HepG2 (cell line): ENCODE measurements at regions not wholly inside any gene's neighbourhood (a gene's known extent, or its start where the extent isn't known, plus 50 kb on each side); places are given as distances from the start of the nearest gene placed in this dataset.

Experiments used
- ATAC-seq: fragments of 200-7000 bp; cut with Tn5 transposase; 3 replicates; pipeline ENCODE4 v1.9.1; 2020; ENCODE audit warnings: mild to moderate bottlenecking, moderate library complexity
- BruUV-seq: library from RNA; stranded (reverse); fragments of 400-500 nt; replicated peaks from 2 replicates; lab custom pipeline; 2021; lab: Mats Ljungman, UMichigan
- CTCF ChIA-PET: fragments of 300-600 bp; formaldehyde crosslinking; extraction: SDS; loops from one replicate; lab custom pipeline; 2021; ENCODE audit warnings: low total read pairs, inconsistent platforms, low intra/inter-chr PET ratio; lab: Yijun Ruan, JAX
- POLR2A ChIA-PET: fragments of 350-600 bp; sonication (Branson Sonifier 250); formaldehyde crosslinking; loops from one replicate; lab custom pipeline; 2020; ENCODE audit warnings: antibody characterized with exemption, inconsistent platforms; lab: Yijun Ruan, JAX
- DNase-seq: peaks from one replicate; pipeline ENCODE4 v3.0.0-alpha.2; 2015; ENCODE audit warnings: low spot score
- FAIRE-seq: peaks from 3 replicates; lab custom pipeline; 2011; peaks lifted over from hg19 to GRCh38; lab: Jason Lieb, UNC
- H2AFZ ChIP-seq: one replicate; pipeline ENCODE4 v1.6.1; 2011; ENCODE audit warnings: low read length, inconsistent platforms
- H3K27ac ChIP-seq: fragments of 300-600 bp; 3 replicates; pipeline ENCODE4 v1.8.0; 2011; ENCODE audit warnings: mixed run types, mild to moderate bottlenecking, mixed read lengths, low read length, inconsistent platforms; ENCODE audit not compliant: insufficient read depth; ENCODE audit errors: extremely low read length
- H3K27me3 ChIP-seq, 2 experiments: fragments of 200-600 bp in 1 of 2; 2 replicates in 1 of 2; 3 replicates in 1 of 2; pipeline versions ENCODE4 v1.6.0 to v1.8.0; 2011; ENCODE audit warnings: low read length in 2 of 2, mild to moderate bottlenecking in 2 of 2, moderate library complexity in 2 of 2, inconsistent platforms in 1 of 2; ENCODE audit not compliant: insufficient read depth in 2 of 2, control insufficient read depth in 1 of 2
- H3K36me3 ChIP-seq, 2 experiments: fragments of 200-600 bp in 1 of 2; replicated peaks in 1 of 2; 2 replicates in 1 of 2; 3 replicates in 1 of 2; pipeline versions ENCODE4 v1.5.1 to v1.8.0; 2011; ENCODE audit warnings: low read length in 2 of 2, inconsistent platforms in 1 of 2; ENCODE audit not compliant: insufficient read depth in 2 of 2, control insufficient read depth in 1 of 2
- H3K4me1 ChIP-seq: 2 replicates; pipeline ENCODE4 v1.5.1; 2012; ENCODE audit warnings: low read length, inconsistent platforms; ENCODE audit not compliant: insufficient read depth
- H3K4me2 ChIP-seq: 2 replicates; pipeline ENCODE4 v1.6.0; 2011; ENCODE audit warnings: low read depth, low read length, inconsistent platforms
- H3K4me3 ChIP-seq, 3 experiments: fragments of 200-600 bp in 1 of 3; sonication (generic), shearing (Covaris generic) in 1 of 3; replicated peaks in 1 of 3; 2 replicates each; pipeline ENCODE4 v1.5.1; 2011 to 2016; ENCODE audit warnings: low read length in 3 of 3, inconsistent platforms in 2 of 3, low read depth in 2 of 3, mild to moderate bottlenecking in 2 of 3, control low read depth in 1 of 3, mixed read lengths in 1 of 3; ENCODE audit not compliant: insufficient read depth in 1 of 3
- H3K79me2 ChIP-seq: one replicate; pipeline ENCODE4 v1.6.1; 2011; ENCODE audit warnings: low read length, inconsistent platforms; ENCODE audit not compliant: insufficient read depth
- H3K9ac ChIP-seq: 2 replicates; pipeline ENCODE4 v1.6.0; 2011; ENCODE audit warnings: mild to moderate bottlenecking, low read depth, low read length, inconsistent platforms; ENCODE audit not compliant: insufficient read depth
- H3K9me3 ChIP-seq: 2 replicates; pipeline ENCODE4 v1.5.1; 2012; ENCODE audit warnings: mild to moderate bottlenecking, low read length
- H4K20me1 ChIP-seq: 2 replicates; pipeline ENCODE4 v1.6.0; 2011; ENCODE audit warnings: inconsistent platforms, mild to moderate bottlenecking, low read length, moderate library complexity; ENCODE audit not compliant: insufficient read depth
- GATA4 ChIP-seq: sonication (generic); IDR thresholded peaks from 2 replicates; pipeline ENCODE4 v1.6.1; 2016; ENCODE audit warnings: antibody characterized with exemption, low read depth, borderline replicate concordance
- GFI1 ChIP-seq: sonication (generic); formaldehyde crosslinking; IDR thresholded peaks from 2 replicates; pipeline ENCODE4 v1.5.0; 2020; ENCODE audit warnings: missing genetic modification reagents, mild to moderate bottlenecking, borderline replicate concordance
- KAT8 ChIP-seq: IDR thresholded peaks from 2 replicates; pipeline ENCODE4 v1.6.1; 2016; ENCODE audit warnings: missing genetic modification reagents, missing compliant biosample characterization
- LRRFIP1 ChIP-seq: sonication (generic); formaldehyde crosslinking; conservative IDR thresholded peaks from 2 replicates; pipeline ENCODE4 v1.4.0; 2020; ENCODE audit warnings: missing genetic modification reagents
- NFE2L2 ChIP-seq: fragments of 150-350 bp; IDR thresholded peaks from 2 replicates; pipeline ENCODE4 v1.6.1; 2014; ENCODE audit warnings: low read length
- POLR2AphosphoS2 ChIP-seq: IDR thresholded peaks from 2 replicates; pipeline ENCODE4 v1.6.1; 2011; ENCODE audit warnings: low read depth, low read length, improper control_type of control experiment
- RAD51 ChIP-seq: fragments of 450-650 bp; IDR thresholded peaks from 2 replicates; pipeline ENCODE4 v1.6.1; 2016; ENCODE audit warnings: borderline replicate concordance
- SKI ChIP-seq: fragments of 450-650 bp; IDR thresholded peaks from one replicate; pipeline ENCODE4 v1.6.1; 2018; ENCODE audit warnings: mild to moderate bottlenecking; ENCODE audit not compliant: partially characterized antibody
- USF2 ChIP-seq, 2 experiments: sonication (generic) in 1 of 2; formaldehyde crosslinking in 1 of 2; IDR thresholded peaks; 2 replicates each; pipeline versions ENCODE4 v1.5.1 to v1.6.1; 2011 to 2020; ENCODE audit warnings: borderline replicate concordance in 1 of 2, low read depth in 1 of 2, low read length in 1 of 2, mild to moderate bottlenecking in 1 of 2, missing genetic modification reagents in 1 of 2, moderate library complexity in 1 of 2
- XRCC5 ChIP-seq: fragments of 200-400 bp; formaldehyde crosslinking; optimal IDR thresholded peaks from 2 replicates; pipeline ENCODE3; 2017; ENCODE audit warnings: mild to moderate bottlenecking, low read length
- YEATS2 ChIP-seq: sonication (generic); formaldehyde crosslinking; IDR thresholded peaks from 2 replicates; pipeline ENCODE4 v1.4.0; 2020; ENCODE audit warnings: missing genetic modification reagents, borderline replicate concordance
- ZNF263 ChIP-seq: sonication (generic); formaldehyde crosslinking; IDR thresholded peaks from 2 replicates; pipeline ENCODE4 v1.4.0; 2020; ENCODE audit warnings: missing genetic modification reagents
- ZNF275 ChIP-seq: sonication (generic); formaldehyde crosslinking; IDR thresholded peaks from 2 replicates; pipeline ENCODE4 v1.8.0; 2022; ENCODE audit warnings: missing genetic modification reagents, mild to moderate bottlenecking, inconsistent platforms, borderline replicate concordance
- WGBS: methylation state at CpG from one replicate; pipeline ENCODE4 v1.1.6; 2017; ENCODE audit warnings: low lambda C conversion rate; 5-methylcytosine and 5-hydroxymethylcytosine counted together
- in situ Hi-C: cut with HindIII; loops from 2 replicates; pipeline ENCODE4 v1.10.0; 2017; ENCODE audit warnings: low pct_unique_long_range_greater_than_20kb; ENCODE audit not compliant: extremely low pct_ligation_motif_present
- intact Hi-C: fragments of 100-400 bp; cut with micrococcal nuclease; formaldehyde crosslinking; loops from one replicate; pipeline ENCODE4 v1.10.0; 2022; ENCODE audit not compliant: unreplicated experiment

GRCh38 chr12:67426067-67426466 lies 156.9 kb downstream of the CAND1 start:
- DNase-seq = no peak
- H3K4me1 ChIP-seq = peaks cover 45% of the 10 kb centered on the region
- 13% methylated on average over 2 of the region's 2 CpGs for WGBS
- peak; percentile 28; the same call in 1 of the 3 replicates for ATAC-seq
- CTCF ChIA-PET = no interaction called here
- no TSS peak for BruUV-seq
- peak; percentile 53; the same call in 1 of the 2 replicates for TF ChIP-seq RAD51
- TF ChIP-seq POLR2AphosphoS2 = no peak
- TF ChIP-seq USF2 (IDR thresholded peaks at IDR 0.05; ENCODE audit: low read depth, low read length) = peak; percentile 42
- TF ChIP-seq USF2 (CRISPR knock-in tag; IDR thresholded peaks at IDR 0.05; ENCODE audit: borderline replicate concordance) = no peak
- no peak for TF ChIP-seq XRCC5
- no peak for TF ChIP-seq NFE2L2
- H3K79me2 ChIP-seq = no peaks in the 10 kb centered on the region
- FAIRE-seq = no peak
- no peak overlapping the region for H3K27ac ChIP-seq
- H3K27me3 ChIP-seq = no peaks in the 10 kb centered on the region
- POLR2A ChIA-PET = no interaction called here
- in situ Hi-C loops = no loop called here
- H3K4me2 ChIP-seq = no peak overlapping the region
- H3K9me3 ChIP-seq = no peaks in the 10 kb centered on the region
- no peak overlapping the region for H3K9ac ChIP-seq
- H4K20me1 ChIP-seq = no peaks in the 10 kb centered on the region
- intact Hi-C loops = no loop called here
- no peak overlapping the region for H2AFZ ChIP-seq
- H3K36me3 ChIP-seq = no peaks in the 10 kb centered on the region
- no peak overlapping the region for H3K4me3 ChIP-seq

- DNase-seq = no peak
- peaks cover 45% of the 10 kb centered on the region for H3K4me1 ChIP-seq
- no peaks in the 10 kb centered on the region for H3K36me3 ChIP-seq
- H3K4me2 ChIP-seq = no peak overlapping the region
- H3K9ac ChIP-seq = no peak overlapping the region
- 38% methylated on average over 4 of the region's 4 CpGs for WGBS
- ChIA-PET CTCF (no interaction called here), POLR2A (no interaction called here)
- H4K20me1 ChIP-seq = no peaks in the 10 kb centered on the region
- H3K79me2 ChIP-seq = no peaks in the 10 kb centered on the region
- no peak for FAIRE-seq
- no peaks in the 10 kb centered on the region for H3K27me3 ChIP-seq
- no peak overlapping the region for H3K27ac ChIP-seq
- no peak overlapping the region for H3K4me3 ChIP-seq
- no peak overlapping the region for H2AFZ ChIP-seq
- no TSS peak for BruUV-seq
- H3K9me3 ChIP-seq = no peaks in the 10 kb centered on the region
- no peak for ATAC-seq
- intact Hi-C loops = no loop called here
- in situ Hi-C loops = no loop called here
- TF ChIP-seq SKI = no peak
- TF ChIP-seq KAT8 (CRISPR knock-in tag) = no peak
- TF ChIP-seq GATA4 = no peak
- TF ChIP-seq ZNF263 (CRISPR knock-in tag) = no peak
- no peak for TF ChIP-seq GFI1 (CRISPR knock-in tag)
- TF ChIP-seq ZNF275 = no peak
- no peak for TF ChIP-seq LRRFIP1 (CRISPR knock-in tag)
- TF ChIP-seq YEATS2 (CRISPR knock-in tag) = no peak
These were observed 158.2 kb downstream of the CAND1 start for GRCh38 chr12:67427336-67427735.
